ENCODE measurements at regions not wholly inside any gene's neighbourhood (a gene's known extent, or its start where the extent isn't known, plus 50 kb on each side); places are given as distances from the start of the nearest gene placed in this dataset.

DNA sequence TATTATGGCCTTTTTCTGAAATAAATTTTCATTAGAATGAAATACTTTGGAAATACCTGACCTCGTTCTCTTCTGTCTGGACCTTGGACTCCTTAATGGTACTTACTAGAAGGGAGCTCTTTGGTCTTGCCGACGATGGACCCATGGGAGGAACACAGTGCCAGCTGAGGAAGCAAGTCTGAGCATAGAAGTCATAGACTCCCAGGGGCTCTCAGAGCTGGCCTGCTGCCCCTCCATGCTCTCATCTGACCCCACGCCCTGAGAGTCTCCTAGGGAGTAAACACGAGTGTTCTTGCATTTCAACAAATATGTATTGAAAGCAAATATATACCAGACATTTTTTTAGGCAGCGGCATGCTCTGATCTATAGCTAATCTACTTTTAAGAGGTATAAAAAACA is 87.8 kb downstream of the PLEKHG1 start:
- H3K27ac ChIP-seq, result no peak overlapping the region
- TF ChIP-seq, protein P1, sequence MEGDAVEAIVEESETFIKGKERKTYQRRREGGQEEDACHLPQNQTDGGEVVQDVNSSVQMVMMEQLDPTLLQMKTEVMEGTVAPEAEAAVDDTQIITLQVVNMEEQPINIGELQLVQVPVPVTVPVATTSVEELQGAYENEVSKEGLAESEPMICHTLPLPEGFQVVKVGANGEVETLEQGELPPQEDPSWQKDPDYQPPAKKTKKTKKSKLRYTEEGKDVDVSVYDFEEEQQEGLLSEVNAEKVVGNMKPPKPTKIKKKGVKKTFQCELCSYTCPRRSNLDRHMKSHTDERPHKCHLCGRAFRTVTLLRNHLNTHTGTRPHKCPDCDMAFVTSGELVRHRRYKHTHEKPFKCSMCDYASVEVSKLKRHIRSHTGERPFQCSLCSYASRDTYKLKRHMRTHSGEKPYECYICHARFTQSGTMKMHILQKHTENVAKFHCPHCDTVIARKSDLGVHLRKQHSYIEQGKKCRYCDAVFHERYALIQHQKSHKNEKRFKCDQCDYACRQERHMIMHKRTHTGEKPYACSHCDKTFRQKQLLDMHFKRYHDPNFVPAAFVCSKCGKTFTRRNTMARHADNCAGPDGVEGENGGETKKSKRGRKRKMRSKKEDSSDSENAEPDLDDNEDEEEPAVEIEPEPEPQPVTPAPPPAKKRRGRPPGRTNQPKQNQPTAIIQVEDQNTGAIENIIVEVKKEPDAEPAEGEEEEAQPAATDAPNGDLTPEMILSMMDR (IDR thresholded peaks at IDR 0.05), result no peak
- H3K4me3 ChIP-seq, result no peak overlapping the region
- H3K4me1 ChIP-seq, result no peaks in the 10 kb centered on the region
- intact Hi-C loops (cut with DNase I), result no loop called here
- H3K9me3 ChIP-seq, result no peaks in the 10 kb centered on the region
- H3K36me3 ChIP-seq, result no peaks in the 10 kb centered on the region
- no peak overlapping the region for H3K9ac ChIP-seq (ENCODE audit: low read depth in 2 of 2, low read length in 2 of 2)
- H3K27me3 ChIP-seq, result no peaks in the 10 kb centered on the region
- DNase-seq, result peak; percentile 47

DNA sequence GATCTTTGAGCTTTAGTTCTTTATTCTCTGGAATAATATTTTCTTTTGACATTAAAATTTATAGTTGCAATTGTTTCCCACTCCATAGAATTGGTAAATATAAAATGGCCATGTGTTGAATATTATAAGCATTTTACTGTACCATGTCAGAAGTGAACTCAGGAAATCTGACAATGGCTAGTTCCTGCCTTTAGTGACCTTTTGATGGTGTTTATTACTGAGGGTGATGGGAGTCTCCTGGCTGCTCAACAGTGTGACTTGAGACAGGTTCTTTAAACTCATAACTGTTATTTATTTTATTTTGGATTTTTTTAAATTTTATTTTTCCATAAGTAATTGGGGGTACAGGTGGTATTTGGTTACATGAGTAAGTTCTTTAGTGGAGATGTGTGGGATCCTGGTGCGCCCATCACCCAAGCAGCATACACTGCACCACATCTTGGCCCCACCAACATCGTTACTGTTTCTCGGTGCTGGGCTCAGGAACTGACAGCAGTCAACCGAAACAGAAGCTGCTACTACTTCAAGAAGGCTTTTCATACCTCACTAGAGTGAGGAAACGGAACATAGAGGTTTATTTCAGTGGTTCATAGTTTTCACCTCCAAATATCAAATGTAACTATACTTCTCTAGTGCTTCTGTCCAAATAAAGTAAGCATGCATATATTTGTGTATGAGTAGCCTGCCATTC is 90.4 kb downstream of the PLEKHG1 start:
- no peaks in the 10 kb centered on the region for H3K9me3 ChIP-seq
- no peak for DNase-seq
- H3K9ac ChIP-seq (ENCODE audit: low read depth in 2 of 2, low read length in 2 of 2), result no peak overlapping the region
- H3K36me3 ChIP-seq, result no peaks in the 10 kb centered on the region
- no peaks in the 10 kb centered on the region for H3K4me1 ChIP-seq
- intact Hi-C loops (cut with DNase I), result no loop called here
- no peak overlapping the region for H3K27ac ChIP-seq
- TF ChIP-seq, protein P1 (IDR thresholded peaks at IDR 0.05), result no peak
- H3K4me3 ChIP-seq, result no peak overlapping the region
- no peaks in the 10 kb centered on the region for H3K27me3 ChIP-seq

DNA sequence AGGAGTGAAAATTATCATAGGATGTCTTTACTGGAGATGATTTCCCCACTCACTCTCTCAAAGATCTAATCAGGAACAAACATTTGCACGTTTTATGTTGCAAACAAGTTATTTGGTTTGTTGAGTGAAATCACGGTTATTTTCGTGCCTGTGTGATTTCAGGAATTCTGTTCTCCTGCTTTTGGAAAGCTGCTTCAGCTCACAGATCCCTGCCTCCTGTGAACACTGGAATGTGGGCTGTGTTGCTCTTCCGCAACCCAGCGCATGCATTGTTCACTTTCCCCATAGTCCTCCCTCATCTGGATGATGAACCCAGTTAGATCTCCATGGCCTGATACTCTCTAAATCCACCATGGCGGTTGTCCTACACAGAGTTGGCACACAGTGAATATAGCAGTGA is 91.0 kb downstream of the PLEKHG1 start:
- intact Hi-C loops (cut with DNase I), result no loop called here
- TF ChIP-seq, protein P1 (IDR thresholded peaks at IDR 0.05), result no peak
- no peak overlapping the region for H3K4me3 ChIP-seq
- no peak overlapping the region for H3K27ac ChIP-seq
- H3K9me3 ChIP-seq, result no peaks in the 10 kb centered on the region
- no peaks in the 10 kb centered on the region for H3K27me3 ChIP-seq
- H3K9ac ChIP-seq (ENCODE audit: low read depth in 2 of 2, low read length in 2 of 2), result no peak overlapping the region
- no peaks in the 10 kb centered on the region for H3K4me1 ChIP-seq
- H3K36me3 ChIP-seq, result no peaks in the 10 kb centered on the region
- no peak for DNase-seq

DNA sequence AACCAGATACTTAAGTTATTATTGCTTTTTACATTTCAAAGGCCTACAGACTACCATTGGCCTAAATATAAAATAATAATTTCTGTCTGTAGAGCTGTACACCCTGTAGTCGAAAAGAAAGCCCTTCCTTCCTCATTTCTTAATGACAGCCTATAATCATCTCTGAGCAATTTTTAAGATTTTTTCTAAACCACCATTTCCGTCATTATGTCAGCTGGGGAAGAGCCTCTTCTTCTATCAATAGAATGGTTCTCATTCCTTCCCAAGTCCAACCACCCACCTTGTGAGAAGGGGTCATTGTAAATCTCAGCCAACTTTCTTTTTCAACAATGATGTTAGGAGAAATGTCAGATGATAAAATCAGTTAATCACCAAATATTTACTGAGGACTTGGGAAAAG is 91.8 kb downstream of the PLEKHG1 start:
- TF ChIP-seq, protein P1 (IDR thresholded peaks at IDR 0.05), result no peak
- H3K27me3 ChIP-seq, result no peaks in the 10 kb centered on the region
- intact Hi-C loops (cut with DNase I), result no loop called here
- H3K4me1 ChIP-seq, result no peaks in the 10 kb centered on the region
- H3K9me3 ChIP-seq, result no peaks in the 10 kb centered on the region
- H3K27ac ChIP-seq, result no peak overlapping the region
- DNase-seq, result no peak
- no peaks in the 10 kb centered on the region for H3K36me3 ChIP-seq
- H3K9ac ChIP-seq (ENCODE audit: low read depth in 2 of 2, low read length in 2 of 2), result no peak overlapping the region
- H3K4me3 ChIP-seq, result no peak overlapping the region

DNA sequence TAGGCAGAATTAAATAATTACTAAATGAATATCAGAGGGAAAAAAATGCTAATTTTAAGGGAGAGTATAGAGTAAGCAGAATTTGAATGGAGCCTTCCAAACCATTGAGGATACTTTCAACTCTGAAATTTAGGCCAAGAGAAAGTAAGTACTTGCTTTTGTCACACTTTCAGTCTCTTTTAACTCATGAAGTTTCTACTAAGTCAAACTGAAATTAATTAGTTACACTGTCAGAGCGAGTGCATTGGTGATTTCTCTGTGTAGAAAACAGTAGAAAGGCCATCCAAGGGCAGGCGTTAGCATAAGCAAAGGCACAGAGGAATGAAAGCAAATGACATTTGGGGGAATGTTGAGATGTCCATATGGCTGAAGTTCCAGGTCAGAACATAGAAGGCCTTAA is 92.9 kb downstream of the PLEKHG1 start:
- Histone ChIP-seq H3K27me3 (no peaks in the 10 kb centered on the region), H3K4me1 (no peaks in the 10 kb centered on the region), H3K4me3 (no peak overlapping the region), H3K36me3 (no peaks in the 10 kb centered on the region), H3K9ac (ENCODE audit: low read depth in 2 of 2, low read length in 2 of 2) (no peak overlapping the region), H3K9me3 (no peaks in the 10 kb centered on the region), H3K27ac (no peak overlapping the region)
- intact Hi-C loops (cut with DNase I), result no loop called here
- TF ChIP-seq, protein P1 (IDR thresholded peaks at IDR 0.05), result no peak
- DNase-seq, result no peak

Measured in colonic mucosa (tissue), 4 donors.